SK-N-SH treated with all-trans-retinoic acid at 6 μM for 48 hours (cell line): ENCODE measurements at regions not wholly inside any gene's neighbourhood (a gene's known extent, or its start where the extent isn't known, plus 50 kb on each side); places are given as distances from the start of the nearest gene placed in this dataset.
"Not testable (repeated sequence)": the region's sequence is repeated elsewhere in the genome, so short reads cannot be mapped to it uniquely, and the experiment has no call there.

Source experiments
- ATAC-seq: fragments of 200-7000 bp; cut with Tn5 transposase; 3 replicates; pipeline ENCODE4 v1.9.1; 2020; ENCODE audit warnings: mild to moderate bottlenecking, moderate library complexity
- ARNTL ChIP-seq: fragments of 450-650 bp; formaldehyde crosslinking; IDR thresholded peaks from 2 replicates; pipeline ENCODE4 v1.5.0; 2020; ENCODE audit warnings: low read depth, mild to moderate bottlenecking, moderate library complexity, borderline replicate concordance
- BACH2 ChIP-seq: fragments of 250-450 bp; sonication (Bioruptor Pico); IDR thresholded peaks from 2 replicates; pipeline ENCODE4 v1.9.0; 2021; ENCODE audit warnings: mild to moderate bottlenecking, borderline replicate concordance
- CSDC2 ChIP-seq: fragments of 250-450 bp; sonication (Bioruptor Pico); IDR thresholded peaks from 2 replicates; pipeline ENCODE4 v1.5.0; 2020; ENCODE audit warnings: mild to moderate bottlenecking, moderate library complexity
- ESRRG ChIP-seq: fragments of 250-450 bp; sonication (Bioruptor Pico); IDR thresholded peaks from 2 replicates; pipeline ENCODE4 v1.6.1; 2021; ENCODE audit warnings: mild to moderate bottlenecking
- GLIS3 ChIP-seq: fragments of 250-450 bp; sonication (Bioruptor Pico); IDR thresholded peaks from 2 replicates; pipeline ENCODE4 v1.5.0; 2020; ENCODE audit warnings: mild to moderate bottlenecking, moderate library complexity
- ISL1 ChIP-seq: fragments of 250-450 bp; sonication (Bioruptor Pico); IDR thresholded peaks from 2 replicates; pipeline ENCODE4 v2.1.2; 2022; ENCODE audit warnings: mild to moderate bottlenecking, moderate library complexity
- TCF4 ChIP-seq: fragments of 250-450 bp; sonication (Bioruptor Pico); IDR thresholded peaks from 2 replicates; pipeline ENCODE4 v1.8.0; 2021; ENCODE audit warnings: mild to moderate bottlenecking, moderate library complexity, borderline replicate concordance
- TSHZ2 ChIP-seq: fragments of 250-450 bp; sonication (Bioruptor Pico); IDR thresholded peaks from 2 replicates; pipeline ENCODE4 v1.5.0; 2020; ENCODE audit warnings: mild to moderate bottlenecking, moderate library complexity
- ZC3H10 ChIP-seq: fragments of 250-450 bp; sonication (Bioruptor Pico); IDR thresholded peaks from 2 replicates; pipeline ENCODE4 v1.5.1; 2021; ENCODE audit warnings: mild to moderate bottlenecking, moderate library complexity
- ZFP3 ChIP-seq: fragments of 250-450 bp; sonication (Bioruptor Pico); IDR thresholded peaks from 2 replicates; pipeline ENCODE4 v1.5.0; 2020; ENCODE audit warnings: mild to moderate bottlenecking, moderate library complexity
- ZFP30 ChIP-seq: fragments of 450-650 bp; formaldehyde crosslinking; IDR thresholded peaks from 2 replicates; pipeline ENCODE4 v1.5.0; 2022; ENCODE audit warnings: mild to moderate bottlenecking, moderate library complexity
- ZNF565 ChIP-seq: fragments of 450-650 bp; formaldehyde crosslinking; conservative IDR thresholded peaks from 2 replicates; pipeline ENCODE4 v1.5.0; 2020; ENCODE audit warnings: low read depth, mild to moderate bottlenecking, moderate library complexity
- ZNF70 ChIP-seq: fragments of 450-650 bp; formaldehyde crosslinking; IDR thresholded peaks from 2 replicates; pipeline ENCODE4 v1.5.0; 2020; ENCODE audit warnings: mild to moderate bottlenecking, moderate library complexity
- TF ChIP-seq, protein P1 (sequence below): fragments of 250-450 bp; sonication (Bioruptor Pico); IDR thresholded peaks from 2 replicates; pipeline ENCODE4 v1.5.1; 2020; ENCODE audit warnings: low read depth, mild to moderate bottlenecking, moderate library complexity
- TF ChIP-seq, protein P2 (sequence below): fragments of 250-450 bp; sonication (Bioruptor Pico); IDR thresholded peaks from 2 replicates; pipeline ENCODE4 v1.8.0; 2020; ENCODE audit warnings: mild to moderate bottlenecking, moderate library complexity, borderline replicate concordance
- TF ChIP-seq, protein P3 (sequence below): fragments of 250-450 bp; sonication (Bioruptor Pico); IDR thresholded peaks from 2 replicates; pipeline ENCODE4 v1.8.0; 2021; ENCODE audit warnings: low read depth, mild to moderate bottlenecking, moderate library complexity, borderline replicate concordance

DNA sequence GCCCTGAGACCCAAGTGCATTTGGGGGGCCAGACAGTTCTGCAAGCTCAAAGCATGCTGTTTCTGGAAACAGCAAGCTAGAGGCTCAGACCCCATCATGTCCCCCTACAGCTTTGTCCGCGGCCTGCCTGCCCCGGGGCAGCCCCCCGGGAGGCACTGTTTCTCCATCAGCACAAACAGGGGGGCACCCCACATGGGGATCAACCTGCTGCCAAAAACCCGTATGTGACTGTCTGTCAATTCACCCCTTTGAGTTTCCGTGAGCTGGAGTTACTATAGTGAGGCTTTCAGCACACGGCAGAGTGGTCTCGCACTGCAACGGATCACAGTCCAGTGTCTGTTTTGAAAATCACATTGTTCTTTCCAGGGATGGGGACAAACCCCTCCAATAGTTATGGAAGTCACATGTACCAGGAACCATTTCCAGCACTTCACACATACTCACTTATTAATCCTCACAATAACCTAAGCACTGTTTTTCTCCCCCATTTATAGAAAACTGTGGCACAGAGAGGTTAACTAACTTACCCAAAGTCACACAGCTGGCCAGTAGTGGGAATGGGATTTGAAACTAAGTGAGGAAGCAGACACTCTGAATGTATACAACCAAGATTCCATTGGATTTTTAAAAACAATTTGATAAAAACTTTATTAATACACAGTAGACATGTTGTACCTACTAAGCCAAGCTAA is 269.0 kb downstream of the C16orf95 start:
- ATAC-seq: no peak
- TF ChIP-seq GLIS3 (CRISPR knock-in tag) (no peak), ZFP30 (CRISPR knock-in tag) (no peak), ZNF565 (CRISPR knock-in tag) (no peak), ISL1 (CRISPR knock-in tag) (no peak), ARNTL (CRISPR knock-in tag) (no peak), ZNF70 (no peak), TSHZ2 (no peak), ZFP3 (CRISPR knock-in tag) (no peak)
- TF ChIP-seq, protein P1, sequence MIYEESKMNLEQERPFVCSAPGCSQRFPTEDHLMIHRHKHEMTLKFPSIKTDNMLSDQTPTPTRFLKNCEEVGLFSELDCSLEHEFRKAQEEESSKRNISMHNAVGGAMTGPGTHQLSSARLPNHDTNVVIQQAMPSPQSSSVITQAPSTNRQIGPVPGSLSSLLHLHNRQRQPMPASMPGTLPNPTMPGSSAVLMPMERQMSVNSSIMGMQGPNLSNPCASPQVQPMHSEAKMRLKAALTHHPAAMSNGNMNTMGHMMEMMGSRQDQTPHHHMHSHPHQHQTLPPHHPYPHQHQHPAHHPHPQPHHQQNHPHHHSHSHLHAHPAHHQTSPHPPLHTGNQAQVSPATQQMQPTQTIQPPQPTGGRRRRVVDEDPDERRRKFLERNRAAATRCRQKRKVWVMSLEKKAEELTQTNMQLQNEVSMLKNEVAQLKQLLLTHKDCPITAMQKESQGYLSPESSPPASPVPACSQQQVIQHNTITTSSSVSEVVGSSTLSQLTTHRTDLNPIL (CRISPR knock-in tag): no peak
- TF ChIP-seq, protein P2, sequence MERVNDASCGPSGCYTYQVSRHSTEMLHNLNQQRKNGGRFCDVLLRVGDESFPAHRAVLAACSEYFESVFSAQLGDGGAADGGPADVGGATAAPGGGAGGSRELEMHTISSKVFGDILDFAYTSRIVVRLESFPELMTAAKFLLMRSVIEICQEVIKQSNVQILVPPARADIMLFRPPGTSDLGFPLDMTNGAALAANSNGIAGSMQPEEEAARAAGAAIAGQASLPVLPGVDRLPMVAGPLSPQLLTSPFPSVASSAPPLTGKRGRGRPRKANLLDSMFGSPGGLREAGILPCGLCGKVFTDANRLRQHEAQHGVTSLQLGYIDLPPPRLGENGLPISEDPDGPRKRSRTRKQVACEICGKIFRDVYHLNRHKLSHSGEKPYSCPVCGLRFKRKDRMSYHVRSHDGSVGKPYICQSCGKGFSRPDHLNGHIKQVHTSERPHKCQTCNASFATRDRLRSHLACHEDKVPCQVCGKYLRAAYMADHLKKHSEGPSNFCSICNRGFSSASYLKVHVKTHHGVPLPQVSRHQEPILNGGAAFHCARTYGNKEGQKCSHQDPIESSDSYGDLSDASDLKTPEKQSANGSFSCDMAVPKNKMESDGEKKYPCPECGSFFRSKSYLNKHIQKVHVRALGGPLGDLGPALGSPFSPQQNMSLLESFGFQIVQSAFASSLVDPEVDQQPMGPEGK (CRISPR knock-in tag): no peak
- TF ChIP-seq, protein P3, sequence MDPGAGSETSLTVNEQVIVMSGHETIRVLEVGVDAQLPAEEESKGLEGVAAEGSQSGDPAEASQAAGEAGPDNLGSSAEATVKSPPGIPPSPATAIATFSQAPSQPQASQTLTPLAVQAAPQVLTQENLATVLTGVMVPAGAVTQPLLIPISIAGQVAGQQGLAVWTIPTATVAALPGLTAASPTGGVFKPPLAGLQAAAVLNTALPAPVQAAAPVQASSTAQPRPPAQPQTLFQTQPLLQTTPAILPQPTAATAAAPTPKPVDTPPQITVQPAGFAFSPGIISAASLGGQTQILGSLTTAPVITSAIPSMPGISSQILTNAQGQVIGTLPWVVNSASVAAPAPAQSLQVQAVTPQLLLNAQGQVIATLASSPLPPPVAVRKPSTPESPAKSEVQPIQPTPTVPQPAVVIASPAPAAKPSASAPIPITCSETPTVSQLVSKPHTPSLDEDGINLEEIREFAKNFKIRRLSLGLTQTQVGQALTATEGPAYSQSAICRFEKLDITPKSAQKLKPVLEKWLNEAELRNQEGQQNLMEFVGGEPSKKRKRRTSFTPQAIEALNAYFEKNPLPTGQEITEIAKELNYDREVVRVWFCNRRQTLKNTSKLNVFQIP (CRISPR knock-in tag): no peak

DNA sequence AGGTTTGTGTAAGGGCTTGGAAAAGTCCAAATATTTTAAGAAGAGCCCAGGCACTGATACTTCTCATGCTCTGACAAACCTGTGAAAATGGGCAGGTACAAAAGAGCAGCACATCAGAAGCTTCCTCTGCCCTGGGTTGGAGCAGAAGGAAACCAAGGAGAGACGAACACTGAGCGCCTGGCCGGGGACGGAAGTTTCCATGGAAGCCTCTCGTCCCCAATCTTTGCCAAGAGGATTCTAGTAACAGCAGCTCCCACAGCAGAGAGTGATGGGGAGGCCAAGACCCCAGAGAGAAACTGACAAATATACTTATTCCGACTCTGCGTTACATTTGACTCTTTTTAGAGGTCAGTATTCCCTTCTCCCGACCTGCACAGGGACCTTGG is 268.5 kb downstream of the C16orf95 start:
- ATAC-seq: no peak
- TF ChIP-seq CSDC2 (CRISPR knock-in tag) (no peak), GLIS3 (CRISPR knock-in tag) (no peak), ISL1 (CRISPR knock-in tag) (no peak), ESRRG (CRISPR knock-in tag) (no peak), ZFP30 (CRISPR knock-in tag) (no peak), ZC3H10 (CRISPR knock-in tag) (no peak), TCF4 (no peak), BACH2 (CRISPR knock-in tag) (no peak), ZFP3 (CRISPR knock-in tag) (no peak)
- TF ChIP-seq, protein P3 (CRISPR knock-in tag): no peak
- TF ChIP-seq, protein P2 (CRISPR knock-in tag): no peak

GRCh38 chr16:87049216-87049615 is 268.0 kb downstream of the C16orf95 start:
- ATAC-seq: not testable (repeated sequence)
